ENCODE measurements at regions not wholly inside any gene's neighbourhood (a gene's known extent, or its start where the extent isn't known, plus 50 kb on each side); places are given as distances from the start of the nearest gene placed in this dataset.

GRCh38 chr5:135721548-135722090, 112.8 kb upstream of the SLC25A48 start:
- H3K4me3 ChIP-seq (ENCODE audit: low read depth, low read length), result no peak overlapping the region
- no peak for TF ChIP-seq CTCF (IDR thresholded peaks at IDR 0.05; ENCODE audit: borderline replicate concordance, insufficient read depth, low read depth, low read length)

DNA sequence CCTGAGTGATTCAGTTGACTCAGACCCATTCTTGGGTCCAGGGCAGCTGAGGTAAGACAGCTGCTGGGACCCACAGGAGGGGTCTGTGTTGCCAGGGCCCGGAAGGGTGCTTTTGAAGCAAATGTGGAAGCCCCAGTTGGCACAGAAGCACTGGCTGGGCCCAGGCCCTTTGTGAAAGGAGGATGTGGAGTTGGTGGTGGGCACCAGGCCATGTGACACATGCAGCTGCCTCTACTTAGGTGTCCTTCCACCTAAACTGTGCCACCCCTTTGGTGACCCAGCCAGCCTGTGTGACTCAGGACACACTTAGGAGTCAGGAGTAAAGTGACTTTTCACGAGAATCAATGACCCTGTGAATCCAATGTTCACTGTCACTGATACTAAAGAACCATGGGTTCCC, 114.3 kb upstream of the SLC25A48 start:
- no peak for TF ChIP-seq CTCF (IDR thresholded peaks at IDR 0.05; ENCODE audit: borderline replicate concordance, insufficient read depth, low read depth, low read length)
- no peak overlapping the region for H3K4me3 ChIP-seq (ENCODE audit: low read depth, low read length)

DNA sequence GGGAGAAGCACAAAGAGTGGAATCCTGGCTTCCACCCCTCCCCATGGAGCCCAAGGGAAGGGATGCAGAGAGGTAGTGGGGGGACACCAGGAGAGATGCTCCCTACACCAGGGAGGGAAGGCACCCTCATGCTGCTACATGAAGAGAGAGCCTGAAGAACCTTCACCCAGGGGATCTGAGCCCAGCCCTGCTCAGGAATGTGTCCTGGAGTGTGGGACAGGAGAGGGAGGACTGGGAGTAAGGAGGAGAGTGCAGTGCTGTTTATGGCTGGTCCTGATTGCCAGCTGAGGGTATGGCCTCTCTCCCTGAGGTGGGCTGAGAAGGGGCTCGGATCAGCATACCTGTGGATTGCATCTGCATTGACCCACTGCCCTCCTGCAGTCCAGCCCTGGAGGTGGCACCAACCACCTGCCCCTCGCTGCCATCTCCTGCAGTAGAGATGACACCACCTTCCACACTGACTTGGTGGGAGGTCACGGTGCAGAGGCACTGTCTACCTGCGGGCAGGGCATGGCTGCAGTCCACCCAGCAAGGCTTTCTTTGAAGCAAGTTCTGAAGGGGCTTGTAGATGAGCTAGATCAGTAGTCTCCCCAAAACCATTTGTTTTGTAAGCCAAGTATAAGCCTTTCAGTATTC, 114.9 kb upstream of the SLC25A48 start:
- H3K4me3 ChIP-seq (ENCODE audit: low read depth, low read length), result no peak overlapping the region
- TF ChIP-seq CTCF (IDR thresholded peaks at IDR 0.05; ENCODE audit: borderline replicate concordance, insufficient read depth, low read depth, low read length), result no peak

- H3K4me3 ChIP-seq (ENCODE audit: low read depth, low read length), result no peak overlapping the region
Measured at GRCh38 chr5:135718651-135719050, 115.8 kb upstream of the SLC25A48 start.

GRCh38 chr5:135718151-135718550, 116.3 kb upstream of the SLC25A48 start:
- H3K4me3 ChIP-seq (ENCODE audit: low read depth, low read length), result no peak overlapping the region
- TF ChIP-seq CTCF (IDR thresholded peaks at IDR 0.05; ENCODE audit: borderline replicate concordance, insufficient read depth, low read depth, low read length), result no peak

More at GRCh38 chr5:135718651-135719050, 115.8 kb upstream of the SLC25A48 start:
- no peak for TF ChIP-seq CTCF (IDR thresholded peaks at IDR 0.05; ENCODE audit: borderline replicate concordance, insufficient read depth, low read depth, low read length)

DNA sequence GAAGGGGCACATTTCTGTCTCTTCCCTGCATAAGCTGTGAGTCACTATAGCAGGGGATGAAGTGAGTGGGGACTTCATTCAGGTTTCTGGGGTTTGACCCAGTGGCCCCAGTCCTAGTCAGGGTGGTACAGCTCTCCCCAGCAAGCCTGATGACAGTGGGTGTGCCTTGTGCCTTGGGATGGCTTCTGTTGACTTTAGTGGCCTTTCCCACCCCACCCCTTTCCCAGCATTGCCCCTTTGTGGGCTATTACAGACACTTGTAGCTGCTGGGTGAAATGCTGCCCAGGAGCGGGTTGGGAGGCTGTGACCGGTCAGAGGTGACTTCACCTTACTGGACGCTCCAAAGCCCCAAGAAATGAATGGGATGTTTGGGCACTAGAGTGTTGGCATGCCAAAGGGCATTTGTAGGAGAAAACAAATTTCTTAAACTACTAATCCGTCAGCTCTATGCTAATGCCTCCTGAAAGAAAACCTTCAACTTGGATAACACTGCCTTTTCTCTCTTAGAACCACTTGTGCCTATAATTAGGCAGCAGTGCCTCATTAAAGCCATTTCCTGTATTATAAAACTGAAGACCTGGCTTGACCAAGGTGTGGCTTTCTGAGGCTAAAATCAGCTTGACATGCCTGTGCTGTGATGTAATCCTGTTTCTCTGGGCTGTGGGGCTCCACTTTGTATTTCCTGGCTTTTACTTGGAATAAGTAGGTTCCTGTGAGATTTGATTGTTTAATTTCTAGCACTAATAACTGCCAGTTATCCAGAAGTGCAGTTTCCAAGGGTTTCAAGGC, 119.0 kb upstream of the SLC25A48 start:
- no peak for TF ChIP-seq CTCF (IDR thresholded peaks at IDR 0.05; ENCODE audit: borderline replicate concordance, insufficient read depth, low read depth, low read length)

More for the DNA sequence above, 119.0 kb upstream of the SLC25A48 start:
- H3K4me3 ChIP-seq (ENCODE audit: low read depth, low read length), result no peak overlapping the region
